Testis (tissue), 2 donors: ENCODE measurements at regions not wholly inside any gene's neighbourhood (a gene's known extent, or its start where the extent isn't known, plus 50 kb on each side); places are given as distances from the start of the nearest gene placed in this dataset.

Experiments
- DNase-seq: peaks from one replicate; pipeline ENCODE4 v3.0.0-alpha.2; 2019
- H3K27ac ChIP-seq, 2 donors: fragments of 200-600 bp; sonication (generic); one replicate each; pipeline ENCODE4 v1.5.1; 2019
- H3K27me3 ChIP-seq: fragments of 200-600 bp; sonication (generic); one replicate; pipeline ENCODE4 v1.5.1; 2019
- H3K36me3 ChIP-seq: fragments of 200-600 bp; sonication (generic); one replicate; pipeline ENCODE4 v1.5.1; 2017; ENCODE audit warnings: low read depth; ENCODE audit errors: missing control alignments
- H3K4me1 ChIP-seq: fragments of 200-600 bp; sonication (generic); one replicate; pipeline ENCODE4 v1.5.1; 2019
- H3K4me3 ChIP-seq, 2 donors: fragments of 200-600 bp; sonication (generic); one replicate each; pipeline ENCODE4 v1.5.1; 2017 to 2019
- H3K9me3 ChIP-seq: fragments of 200-600 bp; sonication (generic); one replicate; pipeline ENCODE4 v1.5.1; 2017
- CTCF ChIP-seq, 3 experiments: fragments of 450-650 bp in 2 of 3; fragments of 200-600 bp in 1 of 3; sonication (generic) in 1 of 3; IDR thresholded peaks; one replicate each; pipeline ENCODE4 v1.5.1; 2016 to 2019; ENCODE audit warnings: antibody characterized with exemption in 3 of 3, mild to moderate bottlenecking in 2 of 3, moderate library complexity in 1 of 3
- POLR2A ChIP-seq: fragments of 450-650 bp; IDR thresholded peaks from one replicate; pipeline ENCODE4 v1.6.1; 2017; ENCODE audit warnings: antibody characterized with exemption, mild to moderate bottlenecking, moderate library complexity
- WGBS, 2 donors: methylation state at CpG; one replicate each; pipeline ENCODE4 v1.1.5; 2018; 5-methylcytosine and 5-hydroxymethylcytosine counted together
- intact Hi-C: fragments of 100-400 bp; cut with DNase I; formaldehyde crosslinking; loops from one replicate; pipeline ENCODE4 v1.15.1; 2023; ENCODE audit warnings: low total_unique reads

GRCh38 chr12:17148706-17149105 is 542.7 kb upstream of the LMO3 start:
- DNase-seq, result no peak
- no peaks in the 10 kb centered on the region for H3K9me3 ChIP-seq
- H3K27me3 ChIP-seq, result no peaks in the 10 kb centered on the region
- no peak for TF ChIP-seq CTCF (IDR thresholded peaks at IDR 0.05)
- TF ChIP-seq POLR2A, result no peak
- intact Hi-C loops, result no loop called here
- H3K36me3 ChIP-seq, result no peaks in the 10 kb centered on the region
- H3K27ac ChIP-seq, result no peak overlapping the region
- H3K4me3 ChIP-seq, result no peak overlapping the region
- H3K4me1 ChIP-seq, result no peaks in the 10 kb centered on the region
- WGBS, 2 donors, result 69 to 72% methylated on average over 3 of the region's 3 CpGs

- TF ChIP-seq POLR2A (no peak), CTCF (IDR thresholded peaks at IDR 0.05) (no peak)
- no peaks in the 10 kb centered on the region for H3K9me3 ChIP-seq
- intact Hi-C loops, result no loop called here
- H3K36me3 ChIP-seq, result no peaks in the 10 kb centered on the region
- H3K27me3 ChIP-seq, result no peaks in the 10 kb centered on the region
- no peaks in the 10 kb centered on the region for H3K4me1 ChIP-seq
- H3K27ac ChIP-seq, result no peak overlapping the region
- 54 to 57% methylated on average over 2 of the region's 2 CpGs for WGBS, 2 donors
- H3K4me3 ChIP-seq, result no peak overlapping the region
- DNase-seq, result no peak
These were observed 536.9 kb upstream of the LMO3 start for GRCh38 chr12:17142856-17143255.

- Histone ChIP-seq H3K36me3 (no peaks in the 10 kb centered on the region), H3K9me3 (no peaks in the 10 kb centered on the region), H3K27ac (no peak overlapping the region), H3K27me3 (no peaks in the 10 kb centered on the region), H3K4me3 (no peak overlapping the region), H3K4me1 (no peaks in the 10 kb centered on the region)
- 72 to 84% methylated on average over 2 of the region's 2 CpGs for WGBS, 2 donors
- no peak for DNase-seq
- TF ChIP-seq CTCF (IDR thresholded peaks at IDR 0.05) (no peak), POLR2A (no peak)
- intact Hi-C loops, result no loop called here
These were observed 534.0 kb upstream of the LMO3 start for GRCh38 chr12:17139931-17140330.

DNA sequence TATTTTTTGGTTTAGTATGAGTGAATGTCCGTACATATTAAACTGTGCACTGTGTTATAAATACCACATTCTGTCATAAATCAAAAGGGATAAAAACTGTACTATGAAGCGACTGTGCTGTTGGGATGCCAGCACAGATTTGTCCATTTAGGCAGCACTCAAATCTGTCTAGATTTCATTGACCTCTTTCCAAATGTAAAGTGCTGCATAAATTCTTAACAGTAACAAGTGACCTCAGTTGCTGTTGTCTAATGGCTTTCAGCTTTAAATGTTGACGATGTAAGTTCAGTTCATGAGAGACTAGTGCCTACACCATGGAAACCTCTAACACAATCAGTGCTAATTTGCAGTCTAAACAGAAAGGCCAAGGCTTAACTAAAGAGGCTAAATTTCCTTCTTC is 531.4 kb upstream of the LMO3 start:
- DNase-seq, result no peak
- 64 to 72% methylated on average over 3 of the region's 3 CpGs for WGBS, 2 donors
- intact Hi-C loops, result no loop called here

More for the DNA sequence above, 531.4 kb upstream of the LMO3 start:
- H3K36me3 ChIP-seq, result no peaks in the 10 kb centered on the region
- H3K4me1 ChIP-seq, result no peaks in the 10 kb centered on the region
- no peaks in the 10 kb centered on the region for H3K9me3 ChIP-seq
- no peak overlapping the region for H3K27ac ChIP-seq
- no peaks in the 10 kb centered on the region for H3K27me3 ChIP-seq
- TF ChIP-seq POLR2A (no peak), CTCF (IDR thresholded peaks at IDR 0.05) (no peak)
- no peak overlapping the region for H3K4me3 ChIP-seq
